SK-N-MC (cell line): ENCODE measurements at regions not wholly inside any gene's neighbourhood (a gene's known extent, or its start where the extent isn't known, plus 50 kb on each side); places are given as distances from the start of the nearest gene placed in this dataset.

ENCODE experiments used
- EZH2 ChIP-seq: fragments of 200-600 bp; sonication (generic); IDR thresholded peaks from one replicate; pipeline ENCODE4 v1.6.1; 2017; ENCODE audit warnings: antibody characterized with exemption
- FOXP2 ChIP-seq: optimal IDR thresholded peaks from 2 replicates; pipeline ENCODE3; 2011; ENCODE audit warnings: mild to moderate bottlenecking, moderate library complexity; ENCODE audit not compliant: insufficient read depth; ENCODE audit errors: extremely low read length, control extremely low read depth
- POLR2AphosphoS5 ChIP-seq: IDR thresholded peaks from 2 replicates; pipeline ENCODE4 v1.6.1; 2012; ENCODE audit warnings: mild to moderate bottlenecking, low read depth, low read length, borderline replicate concordance

DNA sequence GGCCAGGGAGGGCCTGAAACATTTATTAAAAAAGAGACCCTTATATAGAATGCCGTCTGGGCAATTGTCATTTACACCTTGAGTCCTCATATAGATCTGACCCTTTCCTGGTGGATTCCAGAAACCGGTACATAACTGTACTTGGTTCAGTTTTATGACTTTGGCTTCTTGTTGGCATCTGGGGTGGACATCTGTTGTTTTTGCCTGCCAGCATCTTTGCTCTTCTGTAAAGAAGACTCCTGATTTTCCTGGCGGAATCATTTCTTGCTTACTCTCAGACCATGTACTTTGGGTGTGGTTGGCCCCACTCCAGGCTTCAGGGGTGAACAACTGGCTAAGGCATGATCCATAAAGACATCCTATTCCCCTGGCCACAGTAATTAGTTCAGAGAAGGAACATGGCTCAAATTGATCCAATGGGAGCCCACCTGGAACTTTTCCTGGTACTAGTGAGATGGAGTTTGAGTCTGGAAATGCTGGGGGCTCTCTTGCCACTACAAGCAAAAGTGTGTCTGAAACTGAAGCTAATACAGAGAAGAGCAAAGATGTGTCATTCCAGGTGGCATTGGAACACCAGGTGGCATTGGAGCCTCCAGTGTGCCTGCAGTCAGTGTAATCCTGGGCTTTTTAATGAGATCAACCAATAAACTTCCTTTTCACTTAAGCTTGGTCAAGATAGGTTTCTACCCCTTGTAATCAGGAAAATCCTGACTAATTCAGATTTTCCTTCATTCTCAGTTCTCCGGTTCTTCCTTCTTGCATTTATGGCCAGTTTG is 332.5 kb upstream of the CAMK1G start:
- TF ChIP-seq POLR2AphosphoS5 (no peak), EZH2 (no peak), FOXP2 (no peak)
